Panc1 (cell line): ENCODE measurements at regions not wholly inside any gene's neighbourhood (a gene's known extent, or its start where the extent isn't known, plus 50 kb on each side); places are given as distances from the start of the nearest gene placed in this dataset.

Source experiments
- ATAC-seq: fragments of 200-7000 bp; cut with Tn5 transposase; 2 replicates; pipeline ENCODE4 v1.9.1; 2020; ENCODE audit warnings: mild to moderate bottlenecking, moderate library complexity
- BruUV-seq: library from RNA; stranded (reverse); fragments of 400-500 nt; replicated peaks from 2 replicates; lab custom pipeline; 2021; lab: Mats Ljungman, UMichigan
- CTCF ChIA-PET: fragments of 300-600 bp; sonication (Branson Sonifier 250); formaldehyde crosslinking; loops from one replicate; lab custom pipeline; 2022; ENCODE audit warnings: antibody characterized with exemption; lab: Charles Lee
- POLR2A ChIA-PET: fragments of 300-600 bp; sonication (Branson Sonifier 250); formaldehyde crosslinking; loops from one replicate; lab custom pipeline; 2022; ENCODE audit warnings: antibody characterized with exemption; lab: Charles Lee
- DNase-seq: peaks from one replicate; pipeline ENCODE4 v3.0.0-alpha.2; 2010; ENCODE audit warnings: low read depth, low spot score
- H3K27ac ChIP-seq: 2 replicates; pipeline ENCODE4 v1.5.1; 2011; ENCODE audit warnings: mild to moderate bottlenecking, low read length, inconsistent platforms
- H3K27me3 ChIP-seq: fragments of 200-500 bp; sonication (Bioruptor generic); 2 replicates; pipeline ENCODE4 v1.6.0; 2014; ENCODE audit warnings: low read length, inconsistent platforms; ENCODE audit not compliant: control insufficient read depth, insufficient read depth
- H3K36me3 ChIP-seq: fragments of 200-500 bp; sonication (Bioruptor generic); 2 replicates; pipeline ENCODE4 v1.5.1; 2014; ENCODE audit warnings: inconsistent platforms, mild to moderate bottlenecking, low read length, moderate library complexity; ENCODE audit not compliant: control insufficient read depth, insufficient read depth
- H3K4me1 ChIP-seq: 2 replicates; pipeline ENCODE4 v1.5.1; 2011; ENCODE audit warnings: inconsistent platforms, mild to moderate bottlenecking, low read length, moderate library complexity; ENCODE audit not compliant: control insufficient read depth, insufficient read depth
- H3K4me3 ChIP-seq, 2 experiments: 2 replicates each; pipeline ENCODE4 v1.5.1; 2011 to 2012; ENCODE audit warnings: low read depth in 2 of 2, low read length in 2 of 2, mild to moderate bottlenecking in 2 of 2, inconsistent platforms in 1 of 2, moderate library complexity in 1 of 2
- H3K9me3 ChIP-seq: fragments of 200-500 bp; sonication (Bioruptor generic); 2 replicates; pipeline ENCODE4 v1.5.1; 2014; ENCODE audit warnings: low read depth, mild to moderate bottlenecking, inconsistent platforms, low read length, moderate library complexity; ENCODE audit not compliant: control insufficient read depth, insufficient read depth
- POLR2AphosphoS5 ChIP-seq: IDR thresholded peaks from 2 replicates; pipeline ENCODE4 v1.6.1; 2012; ENCODE audit warnings: mild to moderate bottlenecking, low read depth, low read length, moderate library complexity
- REST ChIP-seq, 2 experiments: IDR thresholded peaks; 2 replicates each; pipeline ENCODE4 v1.6.1; 2011 to 2012; ENCODE audit warnings: low read depth in 2 of 2, control low read depth in 1 of 2, low read length in 1 of 2, mild to moderate bottlenecking in 1 of 2, moderate library complexity in 1 of 2; ENCODE audit not compliant: insufficient read depth in 1 of 2
- SIN3A ChIP-seq: IDR thresholded peaks from 2 replicates; pipeline ENCODE4 v1.6.1; 2012; ENCODE audit warnings: low read depth, mild to moderate bottlenecking, low read length, moderate library complexity, borderline replicate concordance; ENCODE audit not compliant: insufficient read depth
- TCF7L2 ChIP-seq: IDR thresholded peaks from 2 replicates; pipeline ENCODE4 v1.6.1; 2011; ENCODE audit warnings: mild to moderate bottlenecking, low read depth, low read length, inconsistent platforms
- in situ Hi-C: cut with HindIII; loops from 2 replicates; pipeline ENCODE4 v1.10.0; 2016; ENCODE audit warnings: low sequenced_read_pairs, low pct_unique_long_range_greater_than_20kb
- intact Hi-C: fragments of 100-400 bp; cut with micrococcal nuclease; formaldehyde crosslinking; loops from one replicate; pipeline ENCODE4 v1.10.0; 2022; ENCODE audit not compliant: unreplicated experiment
- TF ChIP-seq, protein P1 (sequence below): fragments of 450-650 bp; IDR thresholded peaks from 2 replicates; pipeline ENCODE4 v1.5.1; 2017; ENCODE audit warnings: mild to moderate bottlenecking

- ATAC-seq (no peak), DNase-seq (no peak)
- Histone ChIP-seq H3K9me3 (no peaks in the 10 kb centered on the region), H3K36me3 (no peaks in the 10 kb centered on the region), H3K27ac (no peak overlapping the region), H3K4me3 (no peak overlapping the region), H3K27me3 (no peaks in the 10 kb centered on the region), H3K4me1 (no peaks in the 10 kb centered on the region)
- CTCF ChIA-PET = no interaction called here
- intact Hi-C loops = no loop called here
- TF ChIP-seq TCF7L2 (no peak), SIN3A (no peak), POLR2AphosphoS5 (no peak), REST (IDR thresholded peaks at IDR 0.05; ENCODE audit: insufficient read depth in 1 of 2, low read depth in 2 of 2, low read length in 1 of 2) (no peak)
- TF ChIP-seq, protein P1, sequence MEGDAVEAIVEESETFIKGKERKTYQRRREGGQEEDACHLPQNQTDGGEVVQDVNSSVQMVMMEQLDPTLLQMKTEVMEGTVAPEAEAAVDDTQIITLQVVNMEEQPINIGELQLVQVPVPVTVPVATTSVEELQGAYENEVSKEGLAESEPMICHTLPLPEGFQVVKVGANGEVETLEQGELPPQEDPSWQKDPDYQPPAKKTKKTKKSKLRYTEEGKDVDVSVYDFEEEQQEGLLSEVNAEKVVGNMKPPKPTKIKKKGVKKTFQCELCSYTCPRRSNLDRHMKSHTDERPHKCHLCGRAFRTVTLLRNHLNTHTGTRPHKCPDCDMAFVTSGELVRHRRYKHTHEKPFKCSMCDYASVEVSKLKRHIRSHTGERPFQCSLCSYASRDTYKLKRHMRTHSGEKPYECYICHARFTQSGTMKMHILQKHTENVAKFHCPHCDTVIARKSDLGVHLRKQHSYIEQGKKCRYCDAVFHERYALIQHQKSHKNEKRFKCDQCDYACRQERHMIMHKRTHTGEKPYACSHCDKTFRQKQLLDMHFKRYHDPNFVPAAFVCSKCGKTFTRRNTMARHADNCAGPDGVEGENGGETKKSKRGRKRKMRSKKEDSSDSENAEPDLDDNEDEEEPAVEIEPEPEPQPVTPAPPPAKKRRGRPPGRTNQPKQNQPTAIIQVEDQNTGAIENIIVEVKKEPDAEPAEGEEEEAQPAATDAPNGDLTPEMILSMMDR = no peak
- POLR2A ChIA-PET = no interaction called here
- no TSS peak for BruUV-seq
- in situ Hi-C loops = no loop called here
Measured at GRCh38 chr5:4413996-4414395, 726.1 kb upstream of the ADAMTS16 start.

DNA sequence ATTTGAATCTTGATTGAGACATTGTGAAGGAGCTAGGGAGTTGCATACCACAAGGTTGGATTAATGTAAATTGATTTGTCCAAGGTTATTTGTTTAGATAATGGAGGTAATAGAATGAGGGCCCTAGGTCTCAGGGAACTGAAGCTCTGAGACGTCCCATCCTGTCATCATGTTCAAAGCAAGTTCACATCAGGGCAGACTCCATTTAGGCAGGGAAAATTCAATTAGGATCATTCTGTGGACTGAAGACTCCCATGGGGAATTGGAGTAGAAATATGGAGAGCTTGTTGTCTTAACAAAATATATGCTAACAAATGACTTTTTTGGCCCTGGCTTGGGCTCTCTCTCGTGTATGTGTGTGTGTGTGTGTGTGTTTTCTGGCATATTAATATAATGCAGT, 722.0 kb upstream of the ADAMTS16 start:
- no TSS peak for BruUV-seq
- no peak overlapping the region for H3K27ac ChIP-seq
- ChIA-PET POLR2A (no interaction called here), CTCF (no interaction called here)
- no peaks in the 10 kb centered on the region for H3K36me3 ChIP-seq
- TF ChIP-seq TCF7L2 (no peak), SIN3A (no peak), POLR2AphosphoS5 (no peak), REST (IDR thresholded peaks at IDR 0.05; ENCODE audit: insufficient read depth in 1 of 2, low read depth in 2 of 2, low read length in 1 of 2) (no peak)
- TF ChIP-seq, protein P1 = no peak
- H3K4me1 ChIP-seq = no peaks in the 10 kb centered on the region
- DNase-seq (no peak), ATAC-seq (no peak)
- no peaks in the 10 kb centered on the region for H3K27me3 ChIP-seq
- intact Hi-C loops (no loop called here), in situ Hi-C loops (no loop called here)
- H3K9me3 ChIP-seq = no peaks in the 10 kb centered on the region
- no peak overlapping the region for H3K4me3 ChIP-seq
